CD4-positive, alpha-beta T cell (primary cell): ENCODE measurements at regions not wholly inside any gene's neighbourhood (a gene's known extent, or its start where the extent isn't known, plus 50 kb on each side); places are given as distances from the start of the nearest gene placed in this dataset.

Experiments used
- ATAC-seq: fragments of 200-7000 bp; cut with Tn5 transposase; one replicate; pipeline ENCODE4 v1.10.0; 2022; ENCODE audit warnings: mild to moderate bottlenecking; ENCODE audit not compliant: poor library complexity
- CTCF ChIA-PET: fragments of 350-600 bp; sonication (Branson Sonifier 250); formaldehyde crosslinking; loops from one replicate; lab custom pipeline; 2021; ENCODE audit warnings: antibody characterized with exemption, inconsistent platforms; lab: Charles Lee
- POLR2A ChIA-PET: fragments of 350-600 bp; sonication (Branson Sonifier 250); formaldehyde crosslinking; loops from one replicate; lab custom pipeline; 2021; ENCODE audit warnings: antibody characterized with exemption, inconsistent platforms; lab: Charles Lee
- DNase-seq, 14 experiments: peaks; one replicate each; pipeline ENCODE4 v3.0.0-alpha.2; 2013 to 2020; ENCODE audit warnings: mixed read lengths in 2 of 14
- H3K27ac ChIP-seq, 2 donors: one replicate each; pipeline versions ENCODE4 v1.5.1 to v1.7.0; 2013; ENCODE audit warnings: low read length in 2 of 2, low read depth in 1 of 2, mild to moderate bottlenecking in 1 of 2
- H3K27me3 ChIP-seq, 2 experiments: 1 replicate in 1 of 2; 2 replicates in 1 of 2; pipeline versions ENCODE4 v1.6.1 to v1.7.0; 2013; ENCODE audit warnings: low read length in 2 of 2, control low read depth in 1 of 2, mild to moderate bottlenecking in 1 of 2, moderate library complexity in 1 of 2; ENCODE audit not compliant: insufficient read depth in 2 of 2, control insufficient read depth in 1 of 2
- H3K36me3 ChIP-seq: one replicate; pipeline ENCODE4 v1.6.1; 2013; ENCODE audit warnings: low read length, control low read depth; ENCODE audit not compliant: insufficient read depth
- H3K4me1 ChIP-seq: one replicate; pipeline ENCODE4 v1.6.1; 2013; ENCODE audit warnings: low read length, control low read depth; ENCODE audit not compliant: insufficient read depth
- H3K4me3 ChIP-seq: one replicate; pipeline ENCODE4 v1.5.1; 2013; ENCODE audit warnings: mild to moderate bottlenecking, low read length, moderate library complexity
- H3K9me3 ChIP-seq, 2 experiments: 1 replicate in 1 of 2; 2 replicates in 1 of 2; pipeline versions ENCODE4 v1.6.1 to v1.7.0; 2013; ENCODE audit warnings: low read length in 2 of 2, mild to moderate bottlenecking in 2 of 2, control low read depth in 1 of 2, moderate library complexity in 1 of 2; ENCODE audit not compliant: control insufficient read depth in 1 of 2, insufficient read depth in 1 of 2
- H3K27ac Mint-ChIP-seq: one replicate; pipeline ENCODE4 v1.8.0; 2020; ENCODE audit warnings: mixed read lengths
- H3K27me3 Mint-ChIP-seq: one replicate; pipeline ENCODE4 v1.8.0; 2021; ENCODE audit warnings: mixed read lengths
- H3K36me3 Mint-ChIP-seq: one replicate; pipeline ENCODE4 v1.8.0; 2021; ENCODE audit warnings: low read depth, mixed read lengths
- H3K4me1 Mint-ChIP-seq: one replicate; pipeline ENCODE4 v1.8.0; 2021; ENCODE audit warnings: low read depth, mixed read lengths
- H3K4me3 Mint-ChIP-seq: one replicate; pipeline ENCODE4 v1.8.0; 2020; ENCODE audit warnings: mild to moderate bottlenecking, mixed read lengths
- H3K9me3 Mint-ChIP-seq: one replicate; pipeline ENCODE4 v1.8.0; 2020; ENCODE audit warnings: mixed read lengths
- intact Hi-C, 2 experiments: fragments of 100-400 bp; cut with DNase I in 1 of 2; cut with micrococcal nuclease in 1 of 2; formaldehyde crosslinking; loops; one replicate each; pipeline versions ENCODE4 v1.15.1 to v1.9.0; 2023 to 2025; cut with DNase I, micrococcal nuclease
- TF ChIP-seq, protein P1 (sequence below): fragments of 200-600 bp; IDR thresholded peaks from one replicate; pipeline ENCODE4 v1.8.0; 2022; ENCODE audit warnings: antibody characterized with exemption, mild to moderate bottlenecking

DNA sequence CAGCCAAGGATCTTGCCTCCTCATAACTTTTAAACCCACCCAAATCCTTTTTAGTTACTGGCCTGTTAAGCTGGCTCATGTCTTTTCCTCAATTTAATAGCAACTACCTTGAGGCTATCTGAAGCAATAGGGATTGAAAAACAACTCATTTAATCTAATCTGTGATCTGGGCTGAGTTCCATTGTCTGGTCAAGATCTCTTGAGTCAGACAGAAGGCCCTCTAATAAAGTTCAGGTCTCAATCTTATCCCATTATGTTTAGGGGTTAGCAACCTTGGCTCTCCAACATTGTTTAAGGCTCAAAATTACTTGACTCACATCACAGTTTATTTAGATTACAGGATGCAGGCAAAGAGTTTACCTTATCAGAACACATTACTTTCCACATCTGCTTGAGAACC is 436.1 kb downstream of the ANKRD50 start:
- H3K4me3 Mint-ChIP-seq, result no peak overlapping the region
- Histone ChIP-seq H3K27ac (no peak overlapping the region), H3K9me3 (no peaks in the 10 kb centered on the region), H3K4me3 (no peak overlapping the region), H3K27me3 (no peaks in the 10 kb centered on the region), H3K4me1 (no peaks in the 10 kb centered on the region), H3K36me3 (no peaks in the 10 kb centered on the region)
- ChIA-PET POLR2A (no interaction called here), CTCF (no interaction called here)
- no peaks in the 10 kb centered on the region for H3K4me1 Mint-ChIP-seq
- no peaks in the 10 kb centered on the region for H3K36me3 Mint-ChIP-seq
- peaks cover 4% of the 10 kb centered on the region for H3K27me3 Mint-ChIP-seq
- H3K9me3 Mint-ChIP-seq, result no peaks in the 10 kb centered on the region
- TF ChIP-seq, protein P1, sequence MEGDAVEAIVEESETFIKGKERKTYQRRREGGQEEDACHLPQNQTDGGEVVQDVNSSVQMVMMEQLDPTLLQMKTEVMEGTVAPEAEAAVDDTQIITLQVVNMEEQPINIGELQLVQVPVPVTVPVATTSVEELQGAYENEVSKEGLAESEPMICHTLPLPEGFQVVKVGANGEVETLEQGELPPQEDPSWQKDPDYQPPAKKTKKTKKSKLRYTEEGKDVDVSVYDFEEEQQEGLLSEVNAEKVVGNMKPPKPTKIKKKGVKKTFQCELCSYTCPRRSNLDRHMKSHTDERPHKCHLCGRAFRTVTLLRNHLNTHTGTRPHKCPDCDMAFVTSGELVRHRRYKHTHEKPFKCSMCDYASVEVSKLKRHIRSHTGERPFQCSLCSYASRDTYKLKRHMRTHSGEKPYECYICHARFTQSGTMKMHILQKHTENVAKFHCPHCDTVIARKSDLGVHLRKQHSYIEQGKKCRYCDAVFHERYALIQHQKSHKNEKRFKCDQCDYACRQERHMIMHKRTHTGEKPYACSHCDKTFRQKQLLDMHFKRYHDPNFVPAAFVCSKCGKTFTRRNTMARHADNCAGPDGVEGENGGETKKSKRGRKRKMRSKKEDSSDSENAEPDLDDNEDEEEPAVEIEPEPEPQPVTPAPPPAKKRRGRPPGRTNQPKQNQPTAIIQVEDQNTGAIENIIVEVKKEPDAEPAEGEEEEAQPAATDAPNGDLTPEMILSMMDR, result no peak
- H3K27ac Mint-ChIP-seq, result no peak overlapping the region
- DNase-seq (no peak), ATAC-seq (no peak)
- intact Hi-C loops, result no loop called here

DNA sequence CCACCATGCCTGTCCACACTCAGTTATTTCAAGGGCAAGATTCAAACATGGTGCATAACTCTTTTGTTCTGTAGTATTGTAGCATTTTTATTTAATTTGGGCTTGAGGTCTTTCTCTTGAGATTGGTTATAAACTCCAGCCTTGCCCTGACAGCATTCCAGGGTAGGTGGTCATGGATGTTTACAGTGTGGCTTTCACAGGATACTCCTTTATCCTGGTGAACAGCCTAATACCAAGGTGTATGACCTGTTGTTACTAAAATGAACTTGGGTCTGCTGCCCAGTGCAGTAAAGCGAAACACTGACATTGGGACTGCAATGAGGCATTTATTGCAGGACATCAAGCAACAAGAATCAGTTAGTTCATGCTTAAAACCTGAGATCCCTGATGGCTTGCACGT is 434.8 kb downstream of the ANKRD50 start:
- Mint-ChIP-seq H3K9me3 (no peaks in the 10 kb centered on the region), H3K36me3 (no peaks in the 10 kb centered on the region), H3K27me3 (no peaks in the 10 kb centered on the region), H3K4me3 (no peak overlapping the region), H3K27ac (no peak overlapping the region), H3K4me1 (no peaks in the 10 kb centered on the region)
- Histone ChIP-seq H3K36me3 (no peaks in the 10 kb centered on the region), H3K4me3 (no peak overlapping the region), H3K4me1 (no peaks in the 10 kb centered on the region), H3K9me3 (no peaks in the 10 kb centered on the region), H3K27ac (no peak overlapping the region), H3K27me3 (no peaks in the 10 kb centered on the region)
- DNase-seq (no peak), ATAC-seq (no peak)
- TF ChIP-seq, protein P1, result no peak
- intact Hi-C loops, result no loop called here
- POLR2A ChIA-PET, result no interaction called here
- CTCF ChIA-PET, result no interaction called here

DNA sequence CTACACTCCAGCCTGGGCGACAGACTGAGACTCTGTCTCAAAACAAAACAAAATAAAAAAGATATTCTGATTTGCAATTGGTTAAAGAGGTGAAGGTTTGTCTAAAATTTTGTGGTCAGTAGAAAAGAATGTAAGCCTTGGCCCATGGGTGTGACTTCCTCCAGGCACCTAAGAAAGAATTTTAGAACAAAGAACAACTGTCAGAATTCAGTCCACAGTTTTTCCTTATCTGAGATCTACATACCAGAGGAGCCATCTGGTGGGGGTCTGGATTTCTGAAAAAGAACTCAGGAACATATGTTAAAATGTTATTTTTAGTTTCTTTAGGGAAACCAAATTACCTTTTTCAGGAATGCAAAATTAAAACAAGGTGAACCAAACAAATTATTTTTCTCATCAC is 434.1 kb downstream of the ANKRD50 start:
- ChIA-PET POLR2A (no interaction called here), CTCF (no interaction called here)
- TF ChIP-seq, protein P1, result no peak
- no peak overlapping the region for H3K4me3 ChIP-seq
- no peaks in the 10 kb centered on the region for H3K27me3 Mint-ChIP-seq
- no peaks in the 10 kb centered on the region for H3K4me1 Mint-ChIP-seq
- ATAC-seq, result no peak
- H3K36me3 ChIP-seq, result no peaks in the 10 kb centered on the region
- intact Hi-C loops, result no loop called here
- no peaks in the 10 kb centered on the region for H3K27me3 ChIP-seq
- no peaks in the 10 kb centered on the region for H3K4me1 ChIP-seq
- H3K27ac ChIP-seq, result no peak overlapping the region
- no peak for DNase-seq
- no peaks in the 10 kb centered on the region for H3K9me3 Mint-ChIP-seq
- H3K4me3 Mint-ChIP-seq, result no peak overlapping the region
- no peaks in the 10 kb centered on the region for H3K9me3 ChIP-seq
- no peaks in the 10 kb centered on the region for H3K36me3 Mint-ChIP-seq
- no peak overlapping the region for H3K27ac Mint-ChIP-seq
